ENCODE measurements at regions not wholly inside any gene's neighbourhood (a gene's known extent, or its start where the extent isn't known, plus 50 kb on each side); places are given as distances from the start of the nearest gene placed in this dataset.
"Not testable (repeated sequence)": the region's sequence is repeated elsewhere in the genome, so short reads cannot be mapped to it uniquely, and the experiment has no call there.

DNA sequence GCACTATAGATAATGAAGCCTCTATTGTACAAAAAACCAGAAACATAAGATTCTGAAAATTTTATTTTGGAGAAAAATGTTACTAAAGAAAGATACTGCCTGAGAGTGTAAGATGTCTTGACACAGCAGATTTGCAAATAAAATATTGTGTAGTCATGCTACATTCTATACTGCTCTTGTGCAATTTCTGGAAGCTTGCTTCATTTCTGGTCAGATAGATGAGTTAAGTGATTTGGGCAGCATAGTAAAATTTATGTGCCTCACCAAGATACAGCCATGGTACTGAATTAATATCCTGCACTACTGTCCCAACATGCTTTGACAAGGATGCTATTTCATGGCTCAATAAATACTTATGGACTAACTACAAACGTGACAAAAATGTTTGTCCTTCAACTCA, 55.1 kb upstream of the STARD13 start:
- no peak for DNase-seq (ENCODE audit: low read depth)

DNA sequence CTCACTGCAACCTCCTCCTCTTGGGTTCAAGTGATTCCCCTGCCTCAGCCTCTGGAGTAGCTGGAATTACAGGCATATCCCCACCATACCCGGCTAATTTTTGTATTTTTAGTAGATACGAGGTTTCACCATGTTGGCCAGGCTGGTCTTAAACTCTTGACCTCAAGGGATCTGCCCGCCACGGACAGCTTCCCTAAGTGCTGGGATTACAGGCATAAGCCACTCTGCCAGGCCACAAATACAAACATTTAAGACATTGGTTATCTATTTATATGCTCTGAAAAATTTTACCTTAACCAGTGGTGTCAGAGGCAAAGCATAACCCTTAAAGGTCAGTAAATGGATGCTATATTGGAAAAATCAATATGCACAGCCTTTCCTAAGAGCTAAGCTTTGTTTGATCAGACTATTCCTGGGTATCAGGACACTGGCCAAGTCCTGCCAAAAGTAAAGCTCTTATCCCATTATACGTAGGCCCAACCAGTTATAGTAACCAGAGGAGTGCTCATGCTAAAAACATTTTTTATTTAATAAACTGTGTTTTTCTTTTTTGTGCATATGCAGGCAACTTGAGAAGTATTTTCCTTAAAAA, 56.4 kb upstream of the STARD13 start:
- no peak for DNase-seq (ENCODE audit: low read depth)

DNA sequence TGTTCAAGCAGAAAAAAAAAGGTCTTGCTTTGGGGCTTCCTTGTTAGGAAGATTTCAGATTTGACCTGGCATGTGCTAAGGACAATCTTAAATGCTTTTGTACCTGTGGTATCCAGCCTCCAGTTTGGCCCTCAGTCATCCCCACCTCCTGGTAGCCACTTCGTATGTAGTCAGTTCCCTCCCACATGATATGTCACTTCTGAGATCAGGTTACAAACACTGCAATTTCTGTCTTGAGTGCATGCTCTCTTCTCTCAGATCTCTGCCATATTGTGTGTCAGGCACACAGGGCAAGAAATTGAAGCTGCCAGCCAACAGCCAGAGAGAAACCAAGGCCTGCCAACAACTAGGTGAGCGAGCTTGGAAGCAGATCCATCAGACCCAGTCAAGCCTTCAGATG, 60.3 kb upstream of the STARD13 start:
- DNase-seq (ENCODE audit: low read depth) = peak; percentile 5

DNA sequence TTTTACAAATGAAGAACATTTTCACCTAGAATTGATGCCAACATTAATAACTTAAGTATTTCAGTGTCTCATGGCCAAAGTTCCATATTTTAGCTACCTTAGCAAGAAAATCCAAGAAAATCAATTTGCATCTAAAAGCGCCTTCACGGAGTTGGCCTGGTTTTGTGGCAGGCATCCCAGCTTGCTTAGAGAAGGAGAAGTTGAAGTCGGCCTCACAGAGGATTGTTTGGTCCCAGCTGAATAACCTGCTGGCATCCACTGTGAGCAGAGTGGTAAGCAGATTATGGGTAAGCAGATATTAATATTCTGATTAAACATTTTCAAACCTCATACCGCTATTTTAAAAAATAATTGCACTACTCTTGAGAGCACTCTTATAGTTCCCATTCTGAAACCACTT, 62.3 kb upstream of the STARD13 start:
- no peak for DNase-seq (ENCODE audit: low read depth)

DNA sequence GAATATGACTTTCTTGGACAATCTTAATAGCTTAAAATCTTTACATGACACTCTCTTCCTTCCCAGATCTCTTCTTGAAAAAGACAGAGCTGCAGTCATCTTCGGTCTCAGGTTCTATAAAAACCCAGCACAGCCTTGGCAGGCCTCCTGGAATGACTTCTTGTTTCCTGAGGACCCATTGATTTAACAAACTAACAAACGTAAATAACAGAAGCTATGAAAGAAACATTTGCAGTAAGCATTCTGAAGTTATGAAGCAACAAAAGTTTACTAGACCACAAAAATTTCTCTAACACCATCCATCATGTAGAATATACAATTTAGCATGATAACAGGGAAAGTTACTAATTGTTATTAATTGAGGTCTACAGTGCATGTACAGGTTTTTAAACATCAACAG, 62.8 kb upstream of the STARD13 start:
- peak; percentile 41 for DNase-seq (ENCODE audit: low read depth)

DNA sequence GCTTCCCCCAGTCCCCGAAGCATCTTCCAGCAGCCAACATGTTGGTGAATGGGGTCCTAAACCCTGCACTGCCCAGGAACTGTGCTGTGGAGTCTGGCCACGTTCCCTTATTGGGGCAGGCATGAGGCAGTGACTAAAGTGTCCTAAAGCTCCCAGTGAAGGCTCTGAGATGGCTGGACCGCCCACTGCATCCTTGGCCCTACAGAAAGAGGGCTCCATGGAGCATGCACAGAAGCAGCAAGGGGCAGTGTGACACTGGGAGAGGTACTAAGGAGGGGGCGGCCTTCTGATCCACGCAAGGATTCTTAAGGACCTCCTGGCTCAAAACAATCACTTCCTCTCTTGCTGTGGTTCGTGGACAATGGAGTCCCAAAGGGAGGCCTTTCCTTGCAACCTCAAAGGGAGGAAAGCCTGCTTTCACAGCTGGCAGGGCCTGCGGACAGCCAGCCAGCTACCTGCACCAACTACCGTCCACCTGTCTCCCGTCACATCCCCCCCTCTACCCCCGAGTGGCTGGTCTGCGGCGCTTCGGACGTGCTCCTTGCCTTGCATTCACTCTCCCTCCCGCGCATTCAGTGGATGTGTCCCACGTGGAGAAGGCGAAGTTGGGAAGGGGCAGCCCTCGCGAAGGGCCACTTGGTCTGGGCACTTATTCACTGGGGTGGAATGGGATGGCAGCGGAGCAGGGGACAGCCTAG, 63.9 kb upstream of the STARD13 start:
- peak; percentile 23 for DNase-seq (ENCODE audit: low read depth)

DNA sequence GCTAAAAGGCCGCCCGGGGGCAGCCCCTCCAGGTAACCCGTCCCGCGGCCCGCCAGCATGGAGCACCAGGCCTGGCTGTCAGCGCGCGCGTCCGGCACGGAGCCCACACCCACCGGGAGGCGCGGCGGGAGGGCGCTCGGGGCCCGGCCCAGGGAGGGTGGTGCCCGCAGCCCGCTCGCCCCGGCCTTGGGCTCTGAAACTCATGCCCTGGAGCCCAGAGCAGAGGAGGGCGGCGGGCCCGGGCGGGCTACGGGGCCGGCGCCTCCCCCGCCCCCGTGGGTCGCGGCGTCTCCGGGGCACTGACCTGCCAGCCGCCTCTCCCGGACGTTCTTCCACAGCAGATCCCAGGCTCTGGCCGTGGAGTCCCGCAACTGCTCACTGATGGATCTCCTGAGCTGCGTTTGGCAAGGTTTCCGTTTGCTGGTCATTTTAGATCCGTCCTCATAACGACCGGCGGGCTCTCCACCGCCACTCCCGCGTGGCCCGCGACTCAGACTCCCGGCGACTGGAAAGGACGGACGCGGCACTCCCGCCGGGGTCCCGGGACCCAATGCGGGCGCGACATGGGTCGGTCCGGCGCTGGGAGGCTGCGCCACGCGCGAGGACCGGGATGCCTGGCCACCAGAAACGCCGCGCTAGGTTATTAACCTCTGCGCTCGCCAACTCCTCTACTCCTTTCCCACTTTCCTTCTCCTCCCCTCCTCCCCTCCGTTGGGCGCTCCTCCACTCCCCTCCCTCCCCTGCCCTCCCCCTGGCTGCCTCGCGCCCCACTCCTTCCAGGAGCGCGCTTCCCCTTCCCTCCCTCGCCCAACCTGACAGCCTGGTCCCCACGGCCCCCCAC, 64.7 kb upstream of the STARD13 start:
- peak; percentile 60 for DNase-seq (ENCODE audit: low read depth)

DNA sequence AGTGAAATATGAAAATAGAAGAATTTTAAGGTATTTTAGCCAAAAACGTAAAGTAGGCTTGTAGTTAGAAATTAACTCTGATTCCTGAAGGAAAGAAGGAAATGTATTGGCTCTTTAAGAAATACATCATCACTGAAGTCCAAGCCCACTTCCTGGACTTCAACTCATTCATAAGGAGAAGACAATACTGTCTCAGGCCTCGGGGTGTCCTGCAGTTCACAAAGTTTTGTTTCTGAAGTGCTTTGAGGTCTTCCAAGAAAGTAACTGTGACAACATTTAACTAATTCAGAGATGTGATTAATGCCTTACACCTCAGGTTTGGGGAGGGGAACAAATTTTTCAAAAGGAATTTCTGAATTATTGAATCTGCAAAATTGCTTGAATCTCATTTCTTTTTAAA, 65.8 kb upstream of the STARD13 start:
- peak; percentile 77 for DNase-seq (ENCODE audit: low read depth)

DNA sequence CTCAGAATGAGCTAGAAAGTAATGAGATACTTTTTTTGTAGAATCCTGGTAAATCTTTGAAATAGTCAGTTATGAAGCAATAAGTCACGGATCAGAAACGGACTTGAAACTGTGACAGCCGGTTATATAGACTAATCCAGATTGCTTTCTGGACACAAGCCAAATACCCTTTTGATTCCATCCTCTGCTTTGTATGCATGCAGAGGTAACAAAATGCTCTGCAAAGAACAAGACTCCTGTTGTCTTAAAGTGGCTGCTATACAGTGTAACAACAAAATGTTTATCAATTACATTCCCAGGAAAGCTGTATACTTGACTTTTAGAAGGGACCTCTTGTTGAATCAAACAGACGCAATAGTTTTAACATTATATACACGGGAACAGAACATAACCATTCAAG, 66.5 kb upstream of the STARD13 start:
- DNase-seq (ENCODE audit: low read depth) = no peak

DNA sequence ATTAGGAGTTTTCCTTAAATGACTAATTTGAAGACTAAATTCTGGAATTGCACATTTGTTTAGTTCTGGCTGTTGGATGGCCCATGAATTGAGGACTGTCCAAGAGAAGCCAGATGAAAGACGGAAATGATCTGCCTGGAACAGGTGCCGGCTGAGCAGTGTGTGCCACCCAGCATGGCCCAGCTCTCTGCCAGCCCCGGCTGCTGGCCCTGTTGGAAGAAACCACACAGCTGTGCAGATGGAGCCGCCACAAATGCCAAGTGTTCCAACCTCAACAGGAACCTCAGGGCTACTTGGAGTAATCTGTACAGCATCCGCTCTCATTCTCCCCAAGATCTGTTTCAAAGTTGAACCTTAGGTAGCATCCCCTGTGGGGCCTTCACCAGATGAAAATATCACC, 67.0 kb upstream of the STARD13 start:
- no peak for DNase-seq (ENCODE audit: low read depth)

DNA sequence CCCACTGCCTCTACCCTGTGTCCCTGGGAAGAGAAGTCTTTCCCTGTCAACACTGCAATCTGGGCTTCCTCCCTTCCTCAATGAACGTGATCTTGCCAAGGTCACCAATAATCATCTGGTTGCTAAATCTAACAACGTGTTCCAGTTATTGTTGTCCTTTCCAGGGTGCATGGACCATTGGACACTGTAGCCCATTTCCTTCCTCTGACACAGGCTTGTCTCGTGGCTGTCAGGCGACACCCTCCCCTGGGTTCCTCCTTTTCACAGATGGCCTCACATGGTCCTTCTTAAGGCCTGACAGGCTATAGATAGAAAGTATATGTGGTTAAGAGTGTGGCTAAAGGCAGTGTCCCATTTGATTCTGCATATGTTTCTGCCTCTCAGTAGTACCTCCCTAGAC, 67.7 kb upstream of the STARD13 start:
- no peak for DNase-seq (ENCODE audit: low read depth)

DNA sequence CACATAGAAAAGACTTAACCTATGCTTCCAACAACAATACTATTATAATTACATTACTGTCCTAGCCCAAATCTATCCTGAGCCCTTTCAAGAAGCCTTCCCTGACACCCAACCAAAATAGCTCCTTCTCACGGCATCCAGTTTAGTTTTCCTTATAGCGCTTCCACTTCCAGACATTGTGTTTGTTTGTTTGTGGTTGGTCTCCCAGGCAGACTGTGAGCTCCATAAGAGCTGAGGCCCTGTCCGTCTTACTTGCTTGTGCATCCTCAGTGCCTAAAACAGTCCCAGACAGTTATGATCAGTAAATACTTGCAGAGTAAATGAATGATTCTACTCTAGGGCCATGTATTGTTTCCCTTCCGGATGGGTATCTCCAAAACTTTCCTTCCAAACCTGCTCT, 68.1 kb upstream of the STARD13 start:
- no peak for DNase-seq (ENCODE audit: low read depth)

DNA sequence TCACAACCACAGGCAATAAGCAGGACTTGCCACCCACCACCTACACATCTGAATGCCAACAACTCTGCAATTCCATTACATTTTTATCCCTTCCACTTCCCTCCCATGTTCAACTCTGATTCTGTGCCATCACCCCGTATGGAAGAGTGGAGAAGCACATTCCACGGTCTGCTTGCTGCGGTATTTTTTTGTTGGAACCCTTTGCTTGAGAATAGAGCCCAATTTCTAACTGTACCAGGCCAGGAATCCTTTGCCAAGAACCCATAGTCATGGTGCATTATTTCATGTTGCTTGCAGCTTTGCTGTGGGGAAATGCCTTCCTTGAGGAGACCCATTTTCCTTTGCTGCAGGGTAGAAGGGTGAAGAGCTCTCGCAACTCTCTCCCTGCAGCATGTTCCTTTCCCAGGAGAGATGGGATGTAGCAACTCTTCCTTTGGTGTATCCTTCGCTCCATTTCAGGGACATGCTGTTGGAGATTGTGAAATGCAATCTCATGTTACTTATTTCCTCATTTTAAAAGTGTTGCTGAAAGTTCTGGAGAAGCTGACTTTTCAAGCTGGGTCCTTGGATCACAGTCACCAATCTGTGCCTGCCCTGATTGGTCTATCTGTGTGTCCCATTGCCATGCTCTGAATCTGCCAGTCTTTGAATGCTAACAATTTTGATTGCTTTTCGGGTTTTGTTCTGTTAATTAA, 69.8 kb upstream of the STARD13 start:
- no peak for DNase-seq (ENCODE audit: low read depth)

DNA sequence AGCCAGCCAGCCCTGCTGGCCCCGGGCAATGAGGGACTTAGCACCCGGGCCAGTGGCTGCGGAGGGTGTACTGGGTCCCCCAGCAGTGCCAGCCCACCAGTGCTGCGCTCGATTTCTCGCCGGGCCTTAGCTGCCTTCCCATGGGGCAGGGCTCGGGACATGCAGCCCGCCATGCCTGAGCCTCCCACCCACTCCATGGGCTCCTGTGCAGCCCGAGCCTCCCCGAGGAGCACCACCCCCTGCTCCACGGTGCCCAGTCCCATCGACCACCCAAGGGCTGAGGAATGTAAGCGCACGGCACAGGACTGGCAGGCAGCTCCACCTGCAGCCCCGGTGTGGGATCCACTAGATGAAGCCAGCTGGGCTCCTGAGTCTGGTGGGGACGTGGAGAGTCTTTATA, 72.5 kb upstream of the STARD13 start:
- not testable (repeated sequence) for DNase-seq (ENCODE audit: low read depth)

DNA sequence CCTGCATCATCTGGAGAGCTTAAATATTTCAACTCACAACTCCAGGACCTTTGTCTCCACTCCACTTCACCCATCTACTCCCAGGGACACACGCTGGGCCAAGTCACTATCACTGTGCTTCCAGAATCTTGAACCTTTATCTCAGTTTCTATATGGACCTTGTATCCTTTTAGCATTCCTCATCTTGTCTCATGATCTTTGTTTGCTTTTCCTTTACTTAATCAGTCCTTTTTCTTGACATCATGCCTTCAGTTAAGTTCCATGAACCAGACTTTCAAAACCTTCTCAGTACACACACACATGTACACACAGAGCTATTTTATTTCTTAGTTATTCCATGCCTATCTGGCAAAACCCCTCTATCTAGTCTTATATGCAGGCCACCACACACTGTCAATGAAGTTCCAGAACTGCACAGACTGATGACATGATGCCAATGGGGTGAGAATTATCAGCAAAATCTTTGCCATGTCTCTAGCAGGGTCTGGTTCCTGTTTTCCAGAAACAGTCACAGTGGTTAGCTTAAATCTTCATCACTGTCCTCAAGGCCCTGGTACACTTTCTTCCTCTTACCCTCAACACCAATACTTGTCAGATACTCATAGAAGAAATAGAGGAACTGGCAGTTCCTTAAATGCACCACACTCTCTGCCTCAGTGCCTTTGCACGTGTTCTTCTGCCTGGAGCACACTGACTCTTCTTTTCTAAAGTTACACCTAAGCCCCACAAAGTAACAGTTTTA, 77.6 kb upstream of the STARD13 start:
- no peak for DNase-seq (ENCODE audit: low read depth)

DNA sequence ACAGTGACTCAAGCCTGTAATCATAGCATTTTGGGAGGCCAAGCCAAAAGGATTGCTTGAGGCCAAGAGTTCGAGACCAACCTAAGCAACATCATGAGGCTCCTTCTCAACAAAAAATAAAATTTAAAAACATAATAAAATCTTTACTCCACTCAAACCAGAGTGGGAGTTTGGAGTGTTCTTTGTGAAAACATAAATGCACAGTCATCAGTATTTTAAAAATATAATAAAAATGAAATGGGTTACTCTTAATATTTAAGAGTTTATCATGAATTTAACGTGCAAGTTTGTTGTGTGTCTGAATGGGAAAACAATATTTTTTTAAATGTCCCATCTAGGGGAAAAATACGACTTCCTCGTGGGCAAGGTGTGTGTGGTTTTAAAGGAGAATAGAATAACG, 78.6 kb upstream of the STARD13 start:
- no peak for DNase-seq (ENCODE audit: low read depth)

DNA sequence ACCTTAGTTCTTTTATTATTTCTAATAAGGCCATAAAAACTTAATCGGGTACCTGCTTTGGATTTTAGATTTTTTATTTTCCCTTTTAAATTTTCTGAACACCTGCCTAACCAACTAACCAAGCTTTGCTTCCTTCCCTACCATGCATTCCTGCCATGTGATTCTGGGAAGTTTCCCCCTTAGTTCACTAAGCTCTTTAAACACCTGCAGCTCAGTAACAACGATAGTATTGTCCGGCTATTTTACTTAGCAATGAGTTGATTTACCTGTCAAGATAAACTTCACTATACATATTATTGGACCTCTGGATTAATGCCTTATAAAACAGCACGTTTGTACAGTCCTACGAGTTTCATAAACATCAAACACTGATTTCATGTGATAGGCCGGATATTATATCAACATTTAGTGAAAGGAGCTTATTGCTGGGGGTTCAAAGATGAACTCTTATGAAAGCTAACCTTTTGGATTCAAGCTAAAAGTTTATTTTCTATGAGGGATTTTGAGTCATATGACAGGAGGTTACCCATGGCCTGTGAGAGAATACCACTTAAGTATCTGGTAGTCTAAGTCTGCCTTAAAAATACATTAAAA, 81.0 kb upstream of the STARD13 start:
- DNase-seq (ENCODE audit: low read depth) = no peak

DNA sequence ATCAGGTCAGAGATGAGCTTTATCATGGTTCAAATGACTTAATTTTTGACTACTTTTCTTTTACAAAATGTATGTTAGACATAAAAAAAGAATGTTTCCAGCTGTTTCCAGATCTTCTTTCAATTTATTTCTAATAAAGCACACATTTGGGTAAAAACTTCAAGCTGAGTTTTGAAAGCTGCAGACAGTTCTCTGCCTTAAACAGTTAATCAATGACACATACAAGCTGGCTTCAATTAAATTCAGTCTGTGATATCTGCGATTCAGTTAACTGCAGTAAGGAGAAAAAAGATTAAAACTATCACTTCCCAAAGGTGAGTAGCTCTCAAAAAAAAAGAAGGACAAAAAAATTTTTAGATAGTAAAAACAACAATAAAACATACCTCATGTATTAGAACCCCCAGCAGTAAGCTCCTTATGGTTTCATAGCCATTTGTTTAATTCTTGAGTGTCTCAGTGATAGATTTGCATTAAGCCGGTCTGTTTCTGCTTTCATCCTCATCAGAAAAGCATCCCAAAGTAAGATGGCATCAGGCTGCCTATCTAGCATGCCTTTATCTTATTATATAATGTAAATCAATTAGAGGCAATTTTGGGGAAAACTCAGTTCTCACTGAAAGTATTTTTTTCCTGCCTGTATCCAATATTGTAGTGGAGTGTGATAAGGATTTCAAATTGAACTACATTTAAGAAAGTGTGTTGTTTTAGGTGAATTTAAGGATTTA, 81.8 kb upstream of the STARD13 start:
- no peak for DNase-seq (ENCODE audit: low read depth)

DNA sequence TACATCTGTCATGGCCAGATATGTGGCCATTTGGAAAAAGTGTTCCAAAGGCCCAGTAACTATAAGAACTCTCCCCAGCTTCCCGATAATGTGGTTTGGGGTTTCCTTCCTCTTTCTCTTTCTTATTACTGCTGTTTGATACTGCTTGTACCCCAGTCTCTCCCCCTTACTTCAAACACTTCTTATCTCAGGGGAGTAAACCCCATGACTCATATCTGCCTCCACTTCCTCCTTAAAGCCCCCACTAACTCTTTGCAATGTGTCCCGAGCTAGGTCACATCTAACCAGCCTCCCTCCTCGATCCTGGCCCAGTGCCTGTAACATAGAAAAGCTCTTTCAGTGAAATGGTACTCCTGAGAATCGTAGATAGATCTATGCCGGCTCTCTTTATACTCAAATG, 82.4 kb upstream of the STARD13 start:
- no peak for DNase-seq (ENCODE audit: low read depth)

DNA sequence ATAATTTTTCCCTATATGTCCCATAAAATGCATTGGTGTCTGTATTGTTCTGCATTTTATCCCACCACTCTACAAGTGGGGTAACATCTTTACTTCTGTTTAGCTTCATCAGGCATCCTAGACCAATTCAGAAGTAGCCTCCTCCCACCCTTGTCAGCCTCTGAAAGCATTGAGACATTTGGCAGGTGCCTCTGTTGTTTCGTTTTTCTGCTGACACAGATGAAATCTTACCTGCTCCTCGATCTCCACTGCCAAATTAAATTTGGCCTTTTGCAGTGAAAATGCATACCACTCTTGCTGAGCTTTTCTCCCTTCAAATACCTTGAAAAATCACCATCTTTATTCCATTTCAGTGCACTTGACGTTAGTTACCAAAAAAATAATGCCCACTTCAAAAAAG, 83.5 kb upstream of the STARD13 start:
- DNase-seq (ENCODE audit: low read depth) = no peak
